OCI-LY1 (cell line): ENCODE measurements at regions not wholly inside any gene's neighbourhood (a gene's known extent, or its start where the extent isn't known, plus 50 kb on each side); places are given as distances from the start of the nearest gene placed in this dataset.

Source experiments
- H2AFZ ChIP-seq: fragments of 200-600 bp; sonication (generic), shearing (Covaris generic); 2 replicates; pipeline ENCODE4 v1.6.0; 2014; ENCODE audit warnings: antibody characterized with exemption, mild to moderate bottlenecking, low read length
- H3F3A ChIP-seq: fragments of 200-600 bp; sonication (generic), shearing (Covaris generic); 2 replicates; pipeline ENCODE4 v1.6.0; 2014; ENCODE audit warnings: mild to moderate bottlenecking, antibody characterized with exemption, low read length, moderate library complexity; ENCODE audit not compliant: insufficient read depth
- H3K27ac ChIP-seq: fragments of 200-600 bp; sonication (generic); 2 replicates; pipeline ENCODE4 v1.5.1; 2014; ENCODE audit warnings: low read length, mixed run types, mild to moderate bottlenecking, low read depth; ENCODE audit not compliant: poor library complexity, severe bottlenecking
- H3K27me3 ChIP-seq: fragments of 200-600 bp; sonication (generic); 2 replicates; pipeline ENCODE4 v1.6.0; 2014; ENCODE audit warnings: antibody characterized with exemption, mild to moderate bottlenecking, low read length, moderate library complexity; ENCODE audit not compliant: insufficient read depth
- H3K36me3 ChIP-seq: fragments of 200-600 bp; sonication (generic); 2 replicates; pipeline ENCODE4 v1.6.1; 2014; ENCODE audit warnings: mild to moderate bottlenecking, antibody characterized with exemption, low read length, moderate library complexity, mixed read lengths; ENCODE audit not compliant: insufficient read depth
- H3K4me1 ChIP-seq: fragments of 200-600 bp; sonication (generic); 2 replicates; pipeline ENCODE4 v1.5.1; 2014; ENCODE audit warnings: mild to moderate bottlenecking, low read length, moderate library complexity; ENCODE audit not compliant: insufficient read depth, severe bottlenecking
- H3K4me2 ChIP-seq: fragments of 200-600 bp; sonication (generic), shearing (Covaris generic); 2 replicates; pipeline ENCODE4 v1.6.1; 2014; ENCODE audit warnings: low read length
- H3K4me3 ChIP-seq: fragments of 200-600 bp; sonication (generic); 2 replicates; pipeline ENCODE4 v1.5.1; 2014; ENCODE audit warnings: low read length, low read depth, mild to moderate bottlenecking, mixed read lengths; ENCODE audit not compliant: poor library complexity, severe bottlenecking
- H3K79me2 ChIP-seq: fragments of 200-600 bp; shearing (Covaris generic); 2 replicates; pipeline ENCODE4 v1.6.1; 2016; ENCODE audit warnings: mixed run types, low read length, mixed read lengths; ENCODE audit not compliant: insufficient read depth
- H3K9ac ChIP-seq: fragments of 200-600 bp; sonication (generic), shearing (Covaris generic); 2 replicates; pipeline ENCODE4 v1.6.1; 2014; ENCODE audit warnings: mild to moderate bottlenecking, low read length, mixed read lengths
- H3K9me2 ChIP-seq: fragments of 200-600 bp; sonication (generic), shearing (Covaris generic); 2 replicates; pipeline ENCODE4 v1.6.1; 2014; ENCODE audit warnings: low read depth, mild to moderate bottlenecking, low read length, mixed read lengths
- H3K9me3 ChIP-seq: fragments of 200-600 bp; shearing (Covaris generic); 2 replicates; pipeline ENCODE4 v1.6.1; 2014; ENCODE audit warnings: low read length, mixed read lengths
- H4K20me1 ChIP-seq: fragments of 200-600 bp; sonication (generic), shearing (Covaris generic); 2 replicates; pipeline ENCODE4 v1.6.0; 2016; ENCODE audit warnings: mild to moderate bottlenecking, low read length; ENCODE audit not compliant: insufficient read depth
- EZH2 ChIP-seq: fragments of 200-600 bp; sonication (generic), shearing (Covaris generic); IDR thresholded peaks from 2 replicates; pipeline ENCODE4 v1.8.0; 2017; ENCODE audit warnings: borderline replicate concordance, mixed run types, mild to moderate bottlenecking, antibody characterized with exemption, low read length, moderate library complexity, mixed read lengths
- TF ChIP-seq, protein P1 (sequence below): fragments of 200-600 bp; sonication (generic), shearing (Covaris generic); IDR thresholded peaks from 2 replicates; pipeline ENCODE4 v1.5.1; 2017; ENCODE audit warnings: mild to moderate bottlenecking, antibody characterized with exemption, low read length, moderate library complexity, mixed read lengths

DNA sequence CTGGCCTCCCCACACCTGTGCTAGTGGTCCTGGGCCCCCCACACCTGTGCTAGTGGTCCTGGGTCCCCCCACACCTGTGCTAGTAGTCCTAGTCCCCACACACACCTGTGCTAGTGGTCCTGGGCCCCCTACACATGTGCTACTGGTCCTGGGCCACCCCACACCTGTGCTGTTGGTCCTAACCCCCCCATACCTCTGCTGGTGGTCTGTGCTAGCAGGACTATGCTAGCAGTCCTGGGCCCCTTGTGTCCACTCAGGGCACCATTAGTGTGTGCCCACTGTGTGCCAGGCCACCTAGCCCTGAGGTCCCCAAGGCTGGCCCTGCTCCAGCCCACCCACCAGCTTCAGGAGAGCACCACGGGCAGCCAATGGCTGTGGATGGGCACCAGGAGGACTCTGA, 558.2 kb upstream of the SALL3 start:
- no peak overlapping the region for H2AFZ ChIP-seq
- H3F3A ChIP-seq, result no peaks in the 10 kb centered on the region
- H3K9ac ChIP-seq, result no peak overlapping the region
- H3K9me2 ChIP-seq, result no peaks in the 10 kb centered on the region
- H3K4me1 ChIP-seq, result no peaks in the 10 kb centered on the region
- H3K27ac ChIP-seq, result no peak overlapping the region
- no peaks in the 10 kb centered on the region for H3K9me3 ChIP-seq
- TF ChIP-seq, protein P1, sequence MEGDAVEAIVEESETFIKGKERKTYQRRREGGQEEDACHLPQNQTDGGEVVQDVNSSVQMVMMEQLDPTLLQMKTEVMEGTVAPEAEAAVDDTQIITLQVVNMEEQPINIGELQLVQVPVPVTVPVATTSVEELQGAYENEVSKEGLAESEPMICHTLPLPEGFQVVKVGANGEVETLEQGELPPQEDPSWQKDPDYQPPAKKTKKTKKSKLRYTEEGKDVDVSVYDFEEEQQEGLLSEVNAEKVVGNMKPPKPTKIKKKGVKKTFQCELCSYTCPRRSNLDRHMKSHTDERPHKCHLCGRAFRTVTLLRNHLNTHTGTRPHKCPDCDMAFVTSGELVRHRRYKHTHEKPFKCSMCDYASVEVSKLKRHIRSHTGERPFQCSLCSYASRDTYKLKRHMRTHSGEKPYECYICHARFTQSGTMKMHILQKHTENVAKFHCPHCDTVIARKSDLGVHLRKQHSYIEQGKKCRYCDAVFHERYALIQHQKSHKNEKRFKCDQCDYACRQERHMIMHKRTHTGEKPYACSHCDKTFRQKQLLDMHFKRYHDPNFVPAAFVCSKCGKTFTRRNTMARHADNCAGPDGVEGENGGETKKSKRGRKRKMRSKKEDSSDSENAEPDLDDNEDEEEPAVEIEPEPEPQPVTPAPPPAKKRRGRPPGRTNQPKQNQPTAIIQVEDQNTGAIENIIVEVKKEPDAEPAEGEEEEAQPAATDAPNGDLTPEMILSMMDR, result no peak
- TF ChIP-seq EZH2, result no peak
- no peaks in the 10 kb centered on the region for H3K27me3 ChIP-seq
- H3K36me3 ChIP-seq, result no peaks in the 10 kb centered on the region
- H3K4me2 ChIP-seq, result no peak overlapping the region
- no peak overlapping the region for H3K4me3 ChIP-seq
- no peaks in the 10 kb centered on the region for H3K79me2 ChIP-seq
- no peaks in the 10 kb centered on the region for H4K20me1 ChIP-seq

DNA sequence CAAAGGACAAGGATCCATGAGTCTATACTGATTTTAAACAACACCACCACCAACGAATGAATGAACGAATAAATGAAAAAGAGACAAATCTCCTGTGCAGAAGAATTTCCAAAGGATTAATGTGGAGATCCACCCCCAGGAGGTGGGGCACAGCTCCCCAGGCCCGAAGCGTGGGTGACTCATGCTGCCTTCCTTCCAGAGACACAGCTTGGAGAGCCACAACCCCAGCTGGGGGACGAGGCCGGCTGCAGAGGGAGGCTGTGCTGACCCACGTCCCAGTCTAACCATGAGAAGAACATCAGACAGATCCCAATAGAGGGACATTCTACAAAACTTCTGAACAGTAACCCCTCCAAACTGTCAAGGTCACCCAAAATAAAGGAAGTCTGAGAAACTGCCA, 557.3 kb upstream of the SALL3 start:
- H3K79me2 ChIP-seq, result no peaks in the 10 kb centered on the region
- no peak overlapping the region for H2AFZ ChIP-seq
- no peaks in the 10 kb centered on the region for H3K9me3 ChIP-seq
- no peak overlapping the region for H3K27ac ChIP-seq
- H4K20me1 ChIP-seq, result no peaks in the 10 kb centered on the region
- no peaks in the 10 kb centered on the region for H3K36me3 ChIP-seq
- H3K9ac ChIP-seq, result no peak overlapping the region
- H3F3A ChIP-seq, result no peaks in the 10 kb centered on the region
- H3K27me3 ChIP-seq, result no peaks in the 10 kb centered on the region
- no peak overlapping the region for H3K4me2 ChIP-seq
- H3K9me2 ChIP-seq, result no peaks in the 10 kb centered on the region
- TF ChIP-seq, protein P1, result no peak
- TF ChIP-seq EZH2, result no peak
- H3K4me3 ChIP-seq, result no peak overlapping the region
- H3K4me1 ChIP-seq, result no peaks in the 10 kb centered on the region

DNA sequence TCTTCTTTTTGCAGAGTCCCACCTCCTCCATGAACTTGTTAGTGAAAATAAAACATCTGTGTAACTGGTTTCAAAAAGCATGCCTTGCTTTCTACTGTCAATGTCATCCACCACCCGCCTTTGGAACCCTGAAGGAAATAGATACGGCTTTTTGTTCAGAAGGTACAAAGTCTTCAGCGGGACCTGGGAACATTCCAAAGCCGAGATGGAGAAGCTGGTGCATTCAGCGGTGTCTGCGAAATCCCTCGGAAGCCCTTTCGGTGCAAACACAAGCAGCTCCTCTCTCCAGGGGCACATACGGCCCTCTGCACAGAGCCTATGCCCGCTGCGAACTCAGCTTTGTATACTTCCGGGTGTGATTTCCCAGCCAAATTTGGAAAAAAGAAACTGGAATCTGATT, 555.8 kb upstream of the SALL3 start:
- Histone ChIP-seq H2AFZ (no peak overlapping the region), H4K20me1 (no peaks in the 10 kb centered on the region), H3K4me2 (no peak overlapping the region), H3K4me1 (no peaks in the 10 kb centered on the region), H3K27ac (no peak overlapping the region), H3F3A (no peaks in the 10 kb centered on the region), H3K36me3 (no peaks in the 10 kb centered on the region), H3K79me2 (no peaks in the 10 kb centered on the region), H3K4me3 (no peak overlapping the region), H3K9me2 (no peaks in the 10 kb centered on the region), H3K9me3 (no peaks in the 10 kb centered on the region), H3K9ac (no peak overlapping the region), H3K27me3 (no peaks in the 10 kb centered on the region)
- TF ChIP-seq, protein P1, result no peak
- TF ChIP-seq EZH2, result no peak
